NT2/D1 (cell line): ENCODE measurements at regions not wholly inside any gene's neighbourhood (a gene's known extent, or its start where the extent isn't known, plus 50 kb on each side); places are given as distances from the start of the nearest gene placed in this dataset.

Experiments
- SUZ12 ChIP-seq: IDR thresholded peaks from 2 replicates; pipeline ENCODE4 v1.6.1; 2011; ENCODE audit not compliant: insufficient read length, insufficient read depth; ENCODE audit errors: extremely low read depth
- YY1 ChIP-seq: IDR thresholded peaks from 2 replicates; pipeline ENCODE4 v1.6.1; 2011; ENCODE audit not compliant: insufficient read length, insufficient read depth

GRCh38 chr13:85373322-85373721 lies 425.9 kb downstream of the SLITRK6 start:
- TF ChIP-seq YY1 (no peak), SUZ12 (no peak)
